ENCODE measurements at regions not wholly inside any gene's neighbourhood (a gene's known extent, or its start where the extent isn't known, plus 50 kb on each side); places are given as distances from the start of the nearest gene placed in this dataset.

- DNase-seq, result no peak
Measured at GRCh38 chr2:83085869-83086268, 1373.2 kb downstream of the SUCLG1 start.

- DNase-seq, result no peak
Measured at GRCh38 chr2:83081826-83082690, 1377.0 kb downstream of the SUCLG1 start.

DNA sequence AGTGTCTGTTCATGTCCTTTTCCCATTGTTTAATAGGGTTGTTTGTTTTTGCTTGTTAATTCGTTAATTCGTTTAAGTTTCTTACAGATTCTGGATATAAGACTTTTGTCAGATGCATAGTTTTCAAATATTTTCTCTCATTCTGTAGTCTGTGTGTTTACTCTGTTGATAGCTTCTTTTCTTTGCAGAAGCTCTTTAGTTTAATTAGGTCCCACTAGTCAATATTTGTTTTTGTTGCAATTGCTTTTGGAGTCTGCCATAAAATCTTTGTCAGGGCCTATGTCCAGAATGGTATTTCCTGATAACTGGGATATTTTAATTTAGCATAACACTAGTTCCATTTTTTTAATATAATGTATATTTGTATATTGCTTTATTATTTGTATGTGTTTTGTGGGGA is 1380.1 kb downstream of the SUCLG1 start:
- no peak for DNase-seq

DNA sequence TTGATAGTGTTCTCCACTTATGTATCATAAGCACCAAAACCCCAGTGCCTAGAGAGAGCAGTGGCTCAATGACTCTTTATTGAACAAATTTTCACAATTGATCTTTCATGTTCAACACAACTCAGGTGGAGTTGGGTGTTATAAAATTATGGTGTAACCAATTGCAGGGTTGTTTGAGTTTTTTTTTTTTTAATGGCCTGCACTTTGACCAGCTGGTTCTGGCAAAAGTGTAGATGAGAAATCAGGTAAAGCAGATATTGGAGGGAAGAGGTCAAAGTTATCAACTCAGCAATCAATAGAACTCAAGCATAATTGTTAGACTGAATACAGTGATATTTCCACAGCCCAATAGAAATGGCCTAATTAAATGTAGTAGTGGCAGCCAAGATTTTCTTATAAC is 1386.3 kb downstream of the SUCLG1 start:
- no peak for DNase-seq

DNA sequence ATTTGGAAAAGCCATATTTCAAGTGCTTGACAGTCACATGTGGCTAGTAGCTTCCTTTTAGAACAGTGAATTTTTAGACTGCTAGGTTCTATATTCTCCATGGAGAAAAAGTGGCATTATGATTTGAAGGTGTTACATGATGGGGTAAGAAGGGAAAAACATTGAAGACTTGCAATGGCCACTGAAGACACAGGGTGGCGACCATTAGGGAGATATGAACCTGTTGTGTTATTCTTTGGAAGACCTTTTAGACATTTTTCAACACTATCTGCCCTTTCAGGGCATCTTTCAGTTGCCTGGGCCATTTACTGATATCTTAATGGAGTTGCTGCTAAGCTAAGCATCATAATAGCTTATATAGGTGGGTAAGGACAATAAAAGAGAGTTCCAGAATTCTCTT is 1387.2 kb downstream of the SUCLG1 start:
- no peak for DNase-seq

GRCh38 chr2:83071352-83071751 is 1387.7 kb downstream of the SUCLG1 start:
- no peak for DNase-seq

DNA sequence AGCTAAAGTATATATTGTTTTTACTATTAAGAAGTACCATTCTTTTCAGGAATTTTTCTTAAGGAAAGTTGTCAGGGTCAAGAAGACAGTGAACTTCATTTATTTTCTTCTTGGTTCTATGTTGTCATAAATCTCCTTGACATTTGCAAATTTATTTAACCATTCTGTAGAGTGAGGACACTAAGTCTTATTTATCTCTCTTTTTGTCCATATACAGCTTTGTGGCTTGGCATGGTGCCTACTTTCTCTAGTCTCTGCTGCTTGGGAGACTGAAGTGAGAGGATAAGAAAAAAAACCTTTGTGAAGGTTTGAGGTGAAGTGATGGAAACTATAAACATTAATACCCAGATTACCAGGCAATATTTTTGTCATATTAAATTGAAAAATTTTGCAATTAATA is 1389.4 kb downstream of the SUCLG1 start:
- DNase-seq, result no peak

DNA sequence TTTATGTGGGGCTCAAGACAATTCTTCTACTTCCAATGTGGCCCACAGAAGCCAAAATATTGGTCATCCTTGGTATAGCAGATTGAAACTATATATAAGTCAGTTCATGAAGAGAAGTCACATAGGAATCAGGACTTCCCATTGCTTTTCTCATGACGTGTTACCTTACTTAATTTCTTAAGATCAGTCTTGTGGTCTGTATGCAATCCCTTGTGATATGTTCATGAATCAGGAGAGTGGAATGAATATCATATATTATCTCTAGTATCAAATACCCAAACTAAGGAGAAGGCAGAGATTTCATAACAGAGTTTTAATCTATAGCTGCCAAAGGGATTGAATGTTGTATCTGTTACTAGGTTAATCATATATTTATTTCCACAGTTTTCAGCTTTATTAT is 1390.4 kb downstream of the SUCLG1 start:
- no peak for DNase-seq

DNA sequence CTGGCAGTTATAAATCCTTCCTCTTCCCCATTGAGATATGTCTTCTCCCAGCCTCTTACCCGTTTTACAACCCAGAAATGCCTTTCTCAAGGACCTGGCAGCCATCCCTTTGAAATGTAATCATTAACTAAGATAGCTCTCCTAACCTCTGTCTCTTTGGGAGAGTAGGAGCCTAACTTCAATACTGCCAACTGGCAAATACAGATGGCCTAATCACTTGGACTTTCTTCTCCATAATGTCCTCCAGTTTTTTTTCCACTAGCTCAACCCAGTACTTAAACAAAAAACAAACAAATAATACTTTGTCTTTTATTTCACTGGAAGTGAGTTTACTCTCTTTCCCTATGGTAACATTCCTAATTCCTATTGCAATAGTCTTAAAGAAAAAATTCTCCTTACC is 1391.1 kb downstream of the SUCLG1 start:
- DNase-seq, result no peak

GRCh38 chr2:83063933-83064332 is 1395.1 kb downstream of the SUCLG1 start:
- DNase-seq, result no peak

GRCh38 chr2:83063511-83063910 is 1395.6 kb downstream of the SUCLG1 start:
- DNase-seq, result no peak

DNA sequence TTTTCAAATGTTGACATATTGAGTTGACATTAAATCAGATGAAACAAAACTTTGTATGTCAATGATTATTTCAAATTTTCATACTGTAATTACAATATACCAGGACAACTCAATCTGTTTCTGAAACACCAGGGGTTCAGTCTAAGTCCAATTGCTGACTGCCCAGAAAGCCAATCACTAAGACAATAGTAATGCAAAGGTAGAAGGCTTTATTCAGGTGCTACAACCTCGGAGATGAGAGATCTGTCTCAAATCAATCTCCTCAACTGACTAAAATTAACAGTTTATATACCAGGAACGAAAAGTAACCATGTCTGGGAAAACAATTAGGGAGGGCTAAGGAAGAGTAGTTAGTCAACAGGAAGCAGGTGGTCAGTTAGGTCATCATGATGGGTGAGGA is 1400.4 kb downstream of the SUCLG1 start:
- DNase-seq, result no peak

- no peak for DNase-seq
Measured at GRCh38 chr2:83055376-83056010, 1403.6 kb downstream of the SUCLG1 start.

GRCh38 chr2:83054751-83055150 is 1404.3 kb downstream of the SUCLG1 start:
- no peak for DNase-seq

- no peak for DNase-seq
Measured at GRCh38 chr2:83051538-83052170, 1407.4 kb downstream of the SUCLG1 start.

DNA sequence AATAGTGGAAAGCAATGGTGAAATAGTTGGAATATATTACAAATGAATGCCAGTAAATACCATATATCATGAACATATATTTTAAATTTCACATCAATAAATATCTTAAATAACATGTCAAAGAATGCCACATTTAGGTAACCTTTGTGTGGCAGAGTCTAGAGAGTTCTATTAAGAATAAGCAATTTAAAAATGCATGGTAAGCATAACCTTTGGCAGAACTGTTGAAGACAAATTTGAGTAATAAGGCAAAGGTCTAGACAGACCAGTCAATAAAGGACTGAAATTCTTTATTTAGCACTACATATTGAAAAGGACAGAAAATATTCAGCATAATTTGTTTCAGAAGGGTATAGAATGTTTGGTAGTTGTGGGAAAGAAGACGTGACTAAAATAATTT is 1417.0 kb downstream of the SUCLG1 start:
- no peak for DNase-seq

DNA sequence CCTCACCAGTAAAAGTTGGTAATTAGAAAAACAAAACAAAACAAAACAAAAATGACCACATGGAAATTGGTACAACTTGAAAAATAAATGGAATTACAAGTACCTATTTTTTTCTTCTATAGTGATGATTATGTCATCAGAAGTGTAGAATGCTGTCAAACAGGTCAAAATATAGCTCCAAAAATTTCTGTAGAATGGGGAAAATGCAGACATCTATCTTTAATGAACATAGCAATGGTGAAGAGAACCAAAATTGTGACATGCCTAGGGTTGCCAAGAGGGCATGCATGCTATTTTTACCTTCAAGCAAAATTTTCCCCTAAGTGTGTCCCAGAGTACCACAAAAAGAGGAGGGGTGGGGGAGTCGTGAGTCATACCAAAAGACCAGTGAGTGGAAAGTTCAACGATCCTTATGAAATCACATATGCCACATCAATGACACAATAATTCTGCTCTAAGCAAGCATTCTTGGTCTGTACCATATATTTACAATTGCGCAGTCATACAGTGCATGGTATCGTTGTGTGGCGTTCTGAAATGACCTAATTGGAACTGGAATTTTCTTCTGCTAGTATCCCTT is 1436.4 kb downstream of the SUCLG1 start:
- no peak for DNase-seq

- DNase-seq, result no peak
Measured at GRCh38 chr2:83017366-83018090, 1441.6 kb downstream of the SUCLG1 start.

DNA sequence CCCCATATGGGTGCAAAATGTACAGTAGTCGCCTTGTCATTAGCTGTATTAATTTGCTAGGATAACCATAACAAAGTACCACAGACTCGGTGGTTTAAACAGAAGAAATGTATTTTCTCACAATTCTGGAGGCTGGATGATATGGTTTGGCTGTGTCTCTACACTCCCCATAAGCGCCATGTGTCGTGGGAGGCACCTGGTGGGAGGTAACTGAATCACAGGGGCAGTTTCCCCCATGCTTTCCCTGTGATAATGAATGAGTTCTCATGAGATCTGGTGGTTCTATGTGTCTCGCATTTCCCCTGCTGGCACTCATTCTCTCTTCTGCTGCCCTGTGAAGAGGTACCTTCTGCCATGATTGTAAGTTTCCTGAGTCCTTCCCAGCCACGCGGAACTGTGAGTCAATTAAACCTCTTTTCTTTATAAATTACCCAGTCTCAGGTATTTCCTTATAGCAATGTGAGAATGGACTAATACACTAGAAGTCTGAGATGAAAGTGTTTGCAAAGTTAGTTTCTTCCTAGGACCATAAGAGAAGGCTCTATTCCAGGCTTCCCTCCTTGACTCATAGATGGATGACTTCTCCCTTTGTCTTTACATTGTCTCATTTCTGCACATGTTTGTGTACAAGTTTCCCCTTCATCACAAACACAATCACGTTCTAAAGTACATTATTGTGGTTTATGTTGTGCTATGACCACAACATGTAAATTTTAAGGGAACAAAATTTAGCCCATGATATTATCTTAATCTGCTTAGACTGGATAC is 1442.6 kb downstream of the SUCLG1 start:
- no peak for DNase-seq

DNA sequence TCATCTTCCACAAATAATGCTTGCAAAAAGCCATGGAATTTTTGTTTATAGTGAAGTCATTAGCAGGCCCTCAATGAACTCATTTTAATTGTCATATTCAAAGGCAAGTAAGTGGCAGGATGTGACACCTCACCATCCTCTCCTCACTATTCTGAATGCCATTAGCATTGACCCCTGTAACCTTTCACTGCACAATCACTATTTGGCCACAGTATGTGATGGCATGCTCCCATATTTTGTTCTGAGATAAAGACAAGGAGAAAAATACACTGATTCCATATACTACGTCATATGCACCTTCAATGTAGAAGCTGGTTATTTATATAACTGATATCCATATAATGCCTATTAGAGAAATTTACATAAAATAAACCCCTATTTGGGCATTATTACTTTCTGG is 1443.2 kb downstream of the SUCLG1 start:
- no peak for DNase-seq

- no peak for DNase-seq
Measured at GRCh38 chr2:83015035-83015715, 1443.9 kb downstream of the SUCLG1 start.

- no peak for DNase-seq
Measured at GRCh38 chr2:83014462-83014861, 1444.6 kb downstream of the SUCLG1 start.
